PC-3 (cell line): ENCODE measurements at regions not wholly inside any gene's neighbourhood (a gene's known extent, or its start where the extent isn't known, plus 50 kb on each side); places are given as distances from the start of the nearest gene placed in this dataset.

Experiments used
- ATAC-seq: fragments of 200-7000 bp; cut with Tn5 transposase; 2 replicates; pipeline ENCODE4 v1.9.1; 2020; ENCODE audit warnings: mild to moderate bottlenecking, moderate library complexity
- BruUV-seq: library from RNA; stranded (reverse); fragments of 400-500 nt; replicated peaks from 2 replicates; lab custom pipeline; 2021; lab: Mats Ljungman, UMichigan
- CTCF ChIA-PET: fragments of 300-600 bp; sonication (Branson Sonifier 250); formaldehyde crosslinking; loops from one replicate; lab custom pipeline; 2022; ENCODE audit warnings: antibody characterized with exemption; lab: Charles Lee
- POLR2A ChIA-PET: fragments of 300-600 bp; sonication (Branson Sonifier 250); formaldehyde crosslinking; loops from one replicate; lab custom pipeline; 2022; ENCODE audit warnings: antibody characterized with exemption; ENCODE audit not compliant: unreplicated experiment; lab: Charles Lee
- DNase-seq: peaks from one replicate; pipeline ENCODE4 v3.0.0-alpha.2; 2015
- H2AFZ ChIP-seq: fragments of 300-600 bp; sonication (generic); 2 replicates; pipeline ENCODE4 v1.6.0; 2016; ENCODE audit warnings: antibody characterized with exemption, low read length
- H3F3A ChIP-seq: fragments of 300-600 bp; sonication (generic); one replicate; pipeline ENCODE4 v1.6.0; 2017; ENCODE audit warnings: antibody characterized with exemption, low read length, control low read depth, mild to moderate bottlenecking; ENCODE audit not compliant: unreplicated experiment
- H3K27ac ChIP-seq: fragments of 300-600 bp; sonication (generic); 2 replicates; pipeline ENCODE4 v1.5.1; 2016; ENCODE audit warnings: mild to moderate bottlenecking, low read length
- H3K27me3 ChIP-seq: fragments of 300-600 bp; sonication (generic); 2 replicates; pipeline ENCODE4 v1.6.1; 2016; ENCODE audit warnings: low read length, mixed read lengths
- H3K36me3 ChIP-seq: fragments of 300-600 bp; sonication (generic); 2 replicates; pipeline ENCODE4 v1.6.1; 2016; ENCODE audit warnings: low read depth, mixed run types, low read length, mixed read lengths
- H3K4me1 ChIP-seq: fragments of 300-600 bp; sonication (generic); 2 replicates; pipeline ENCODE4 v1.5.1; 2016; ENCODE audit warnings: low read length; ENCODE audit not compliant: insufficient read depth
- H3K4me2 ChIP-seq: fragments of 300-600 bp; sonication (generic); 2 replicates; pipeline ENCODE4 v1.6.0; 2016; ENCODE audit warnings: low read length
- H3K4me3 ChIP-seq: fragments of 300-600 bp; sonication (generic); 2 replicates; pipeline ENCODE4 v1.5.1; 2016; ENCODE audit warnings: mild to moderate bottlenecking, low read length, mixed read lengths
- H3K79me2 ChIP-seq: fragments of 300-600 bp; sonication (generic); 2 replicates; pipeline ENCODE4 v1.6.1; 2017; ENCODE audit warnings: low read length, mixed read lengths
- H3K9ac ChIP-seq: fragments of 300-600 bp; sonication (generic); 2 replicates; pipeline ENCODE4 v1.6.0; 2016; ENCODE audit warnings: mild to moderate bottlenecking, low read length
- H3K9me2 ChIP-seq: fragments of 300-600 bp; sonication (generic); replicated peaks from 2 replicates; pipeline ENCODE4 v1.6.1; 2016; ENCODE audit warnings: mixed run types, low read length, mixed read lengths
- H3K9me3 ChIP-seq: fragments of 300-600 bp; sonication (generic); 2 replicates; pipeline ENCODE4 v1.6.1; 2016; ENCODE audit warnings: low read length, mixed read lengths
- H4K20me1 ChIP-seq: fragments of 300-600 bp; sonication (generic); 2 replicates; pipeline ENCODE4 v1.6.1; 2016; ENCODE audit warnings: low read length, mixed read lengths
- EZH2 ChIP-seq: fragments of 300-600 bp; sonication (generic); IDR thresholded peaks from one replicate; pipeline ENCODE4 v1.6.1; 2017; ENCODE audit warnings: antibody characterized with exemption, mild to moderate bottlenecking, low read length; ENCODE audit not compliant: unreplicated experiment
- EZH2phosphoT487 ChIP-seq: fragments of 300-600 bp; sonication (generic); IDR thresholded peaks from 2 replicates; pipeline ENCODE4 v1.6.1; 2018; ENCODE audit warnings: mild to moderate bottlenecking, antibody characterized with exemption, low read length, borderline replicate concordance
- intact Hi-C: fragments of 100-400 bp; cut with micrococcal nuclease; formaldehyde crosslinking; loops from 2 replicates; pipeline ENCODE4 v1.9.0; 2023
- TF ChIP-seq, protein P1 (sequence below): fragments of 300-600 bp; sonication (generic); conservative IDR thresholded peaks from 2 replicates; pipeline ENCODE4 v1.5.1; 2017; ENCODE audit warnings: antibody characterized with exemption, low read depth, mild to moderate bottlenecking, low read length

DNA sequence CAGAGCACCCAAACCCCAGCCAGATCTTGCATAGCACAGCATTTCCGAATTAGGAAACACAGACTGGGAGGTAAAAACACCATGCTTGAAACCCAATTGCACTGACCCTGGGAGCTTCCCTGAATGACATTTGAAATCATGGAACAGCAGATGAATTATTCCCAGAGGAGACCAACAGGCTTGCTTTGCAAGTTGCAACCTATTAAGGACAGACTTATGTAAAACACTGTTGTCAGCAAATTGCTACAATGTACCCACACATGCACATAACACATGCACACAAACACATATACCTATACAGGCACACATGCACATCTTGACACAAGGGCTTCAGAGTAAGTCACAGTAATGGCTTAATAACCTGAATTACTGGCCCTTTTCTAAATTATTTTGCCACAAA lies 984.8 kb downstream of the DNAH5 start:
- no peaks in the 10 kb centered on the region for H3F3A ChIP-seq
- H3K9me3 ChIP-seq, result no peaks in the 10 kb centered on the region
- peaks cover 21% of the 10 kb centered on the region for H3K4me1 ChIP-seq
- intact Hi-C loops, result loop anchor here (10.0 kb wide), 3 partner anchors 155 to 705 kb away; no protein-coding TSS in a partner anchor
- ChIA-PET POLR2A (no interaction called here), CTCF (no interaction called here)
- H3K27me3 ChIP-seq, result no peaks in the 10 kb centered on the region
- no peak overlapping the region for H3K4me2 ChIP-seq
- no peak overlapping the region for H3K27ac ChIP-seq
- no peak overlapping the region for H3K9ac ChIP-seq
- H3K9me2 ChIP-seq, result no peaks in the 10 kb centered on the region
- no peaks in the 10 kb centered on the region for H3K79me2 ChIP-seq
- H4K20me1 ChIP-seq, result no peaks in the 10 kb centered on the region
- DNase-seq (no peak), ATAC-seq (no peak)
- no peak overlapping the region for H3K4me3 ChIP-seq
- BruUV-seq, result no TSS peak
- TF ChIP-seq EZH2, result no peak
- TF ChIP-seq, protein P1, sequence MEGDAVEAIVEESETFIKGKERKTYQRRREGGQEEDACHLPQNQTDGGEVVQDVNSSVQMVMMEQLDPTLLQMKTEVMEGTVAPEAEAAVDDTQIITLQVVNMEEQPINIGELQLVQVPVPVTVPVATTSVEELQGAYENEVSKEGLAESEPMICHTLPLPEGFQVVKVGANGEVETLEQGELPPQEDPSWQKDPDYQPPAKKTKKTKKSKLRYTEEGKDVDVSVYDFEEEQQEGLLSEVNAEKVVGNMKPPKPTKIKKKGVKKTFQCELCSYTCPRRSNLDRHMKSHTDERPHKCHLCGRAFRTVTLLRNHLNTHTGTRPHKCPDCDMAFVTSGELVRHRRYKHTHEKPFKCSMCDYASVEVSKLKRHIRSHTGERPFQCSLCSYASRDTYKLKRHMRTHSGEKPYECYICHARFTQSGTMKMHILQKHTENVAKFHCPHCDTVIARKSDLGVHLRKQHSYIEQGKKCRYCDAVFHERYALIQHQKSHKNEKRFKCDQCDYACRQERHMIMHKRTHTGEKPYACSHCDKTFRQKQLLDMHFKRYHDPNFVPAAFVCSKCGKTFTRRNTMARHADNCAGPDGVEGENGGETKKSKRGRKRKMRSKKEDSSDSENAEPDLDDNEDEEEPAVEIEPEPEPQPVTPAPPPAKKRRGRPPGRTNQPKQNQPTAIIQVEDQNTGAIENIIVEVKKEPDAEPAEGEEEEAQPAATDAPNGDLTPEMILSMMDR, result no peak
- no peak for TF ChIP-seq EZH2phosphoT487
- H3K36me3 ChIP-seq, result no peaks in the 10 kb centered on the region
- no peak overlapping the region for H2AFZ ChIP-seq

DNA sequence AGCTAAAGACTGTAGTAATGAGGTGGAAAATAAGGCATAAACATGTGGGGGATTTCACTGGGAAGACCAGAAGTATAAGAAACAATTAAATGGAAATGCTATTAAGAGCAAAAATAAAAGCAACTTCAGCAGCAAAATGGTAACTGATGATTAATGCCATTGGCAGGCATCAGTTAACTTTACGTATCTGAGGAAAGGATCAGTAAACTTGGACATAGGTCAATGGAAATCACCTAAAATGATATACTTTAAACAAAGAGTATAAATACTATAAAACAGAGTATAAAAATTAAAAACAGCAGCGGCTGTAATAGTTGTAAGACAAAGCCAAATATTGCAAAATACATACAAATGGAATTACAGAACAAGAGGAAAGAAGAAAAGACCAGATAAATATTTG lies 992.1 kb downstream of the DNAH5 start:
- TF ChIP-seq EZH2phosphoT487, result no peak
- TF ChIP-seq EZH2, result no peak
- TF ChIP-seq, protein P1, result no peak
- H3K4me1 ChIP-seq, result peaks cover 21% of the 10 kb centered on the region
- ATAC-seq (peak; percentile 88), DNase-seq (peak; percentile 77)
- H3K27ac ChIP-seq, result peak overlapping the region; percentile 36
- no TSS peak for BruUV-seq
- H4K20me1 ChIP-seq, result no peaks in the 10 kb centered on the region
- intact Hi-C loops, result loop anchor here (5.0 to 10.0 kb wide), 5 partner anchors 80 to 712 kb away; no protein-coding TSS in a partner anchor
- 0 out of 2 replicates have a peak overlapping the region, but pooled peaks have one; percentile 4 for H3K4me3 ChIP-seq
- no peaks in the 10 kb centered on the region for H3F3A ChIP-seq
- no peaks in the 10 kb centered on the region for H3K79me2 ChIP-seq
- H3K4me2 ChIP-seq, result peak overlapping the region; percentile 60
- no peaks in the 10 kb centered on the region for H3K27me3 ChIP-seq
- H3K36me3 ChIP-seq, result no peaks in the 10 kb centered on the region
- no peaks in the 10 kb centered on the region for H3K9me2 ChIP-seq
- no peak overlapping the region for H3K9ac ChIP-seq
- POLR2A ChIA-PET, result no interaction called here
- H2AFZ ChIP-seq, result no peak overlapping the region; the same call in 1 of the 2 replicates
- H3K9me3 ChIP-seq, result no peaks in the 10 kb centered on the region
- CTCF ChIA-PET, result no interaction called here

DNA sequence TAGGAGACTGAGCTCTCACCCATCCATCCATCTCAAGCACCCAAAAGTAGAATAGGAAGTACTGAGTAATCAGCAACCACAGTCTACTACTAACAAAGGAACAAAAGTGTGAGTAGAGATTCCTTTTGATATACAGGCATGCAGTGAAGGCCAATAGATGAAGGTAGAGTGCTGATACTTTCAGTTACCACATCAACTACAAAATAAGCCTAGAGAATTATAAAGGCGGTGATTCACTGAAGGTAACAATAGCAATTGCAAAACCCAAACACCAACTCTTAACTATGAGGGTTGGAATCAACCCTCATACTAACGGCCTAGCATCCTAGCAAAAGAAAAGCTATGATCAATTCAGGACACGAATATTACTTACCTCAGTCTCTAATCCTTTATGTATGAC lies 992.6 kb downstream of the DNAH5 start:
- no peaks in the 10 kb centered on the region for H3K9me3 ChIP-seq
- peak; percentile 49 for ATAC-seq
- CTCF ChIA-PET, result no interaction called here
- H4K20me1 ChIP-seq, result no peaks in the 10 kb centered on the region
- H3K9ac ChIP-seq, result no peak overlapping the region
- no peaks in the 10 kb centered on the region for H3K9me2 ChIP-seq
- H3K4me2 ChIP-seq, result peak overlapping the region; percentile 60
- DNase-seq, result peak; percentile 61
- POLR2A ChIA-PET, result no interaction called here
- peak overlapping the region; percentile 14; the same call in 1 of the 2 replicates for H2AFZ ChIP-seq
- H3K4me1 ChIP-seq, result peaks cover 21% of the 10 kb centered on the region
- H3K27me3 ChIP-seq, result no peaks in the 10 kb centered on the region
- no peaks in the 10 kb centered on the region for H3F3A ChIP-seq
- peak overlapping the region; percentile 36 for H3K27ac ChIP-seq
- H3K79me2 ChIP-seq, result no peaks in the 10 kb centered on the region
- intact Hi-C loops, result loop anchor here (5.0 to 10.0 kb wide), 5 partner anchors 80 to 713 kb away; no protein-coding TSS in a partner anchor
- no peaks in the 10 kb centered on the region for H3K36me3 ChIP-seq
- BruUV-seq, result no TSS peak
- TF ChIP-seq, protein P1, result no peak
- TF ChIP-seq EZH2phosphoT487 (no peak), EZH2 (no peak)
- H3K4me3 ChIP-seq, result no peak overlapping the region
